ENCODE measurements at regions not wholly inside any gene's neighbourhood (a gene's known extent, or its start where the extent isn't known, plus 50 kb on each side); places are given as distances from the start of the nearest gene placed in this dataset.
"Not testable (repeated sequence)": the region's sequence is repeated elsewhere in the genome, so short reads cannot be mapped to it uniquely, and the experiment has no call there.

GRCh38 chr16:87093804-87094555, 223.2 kb downstream of the C16orf95 start:
- no peak for DNase-seq (ENCODE audit: low read depth in 3 of 3)

GRCh38 chr16:87094556-87094865, 222.7 kb downstream of the C16orf95 start:
- DNase-seq (ENCODE audit: low read depth in 3 of 3): no peak

GRCh38 chr16:87095271-87095670, 221.9 kb downstream of the C16orf95 start:
- no peak for DNase-seq (ENCODE audit: low read depth in 3 of 3)

- no peak for DNase-seq (ENCODE audit: low read depth in 3 of 3)
Observed at GRCh38 chr16:87096746-87097333, 220.4 kb downstream of the C16orf95 start.

- no peak for DNase-seq (ENCODE audit: low read depth in 3 of 3)
Observed at GRCh38 chr16:87098361-87098760, 218.8 kb downstream of the C16orf95 start.

GRCh38 chr16:87098976-87099720, 218.0 kb downstream of the C16orf95 start:
- DNase-seq (ENCODE audit: low read depth in 3 of 3): no peak

- DNase-seq (ENCODE audit: low read depth in 3 of 3): no peak
Observed at GRCh38 chr16:87100306-87101058, 216.7 kb downstream of the C16orf95 start.

GRCh38 chr16:87101903-87102302, 215.3 kb downstream of the C16orf95 start:
- DNase-seq (ENCODE audit: low read depth in 3 of 3): no peak

GRCh38 chr16:87107201-87107600, 210.0 kb downstream of the C16orf95 start:
- DNase-seq (ENCODE audit: low read depth in 3 of 3): no peak

- no peak for DNase-seq (ENCODE audit: low read depth in 3 of 3)
Observed at GRCh38 chr16:87108278-87108677, 208.9 kb downstream of the C16orf95 start.

GRCh38 chr16:87108941-87109340, 208.3 kb downstream of the C16orf95 start:
- DNase-seq (ENCODE audit: low read depth in 3 of 3): no peak

- no peak for DNase-seq (ENCODE audit: low read depth in 3 of 3)
Observed at GRCh38 chr16:87114832-87115231, 202.4 kb downstream of the C16orf95 start.

GRCh38 chr16:87115646-87116045, 201.5 kb downstream of the C16orf95 start:
- no peak for DNase-seq (ENCODE audit: low read depth in 3 of 3)

GRCh38 chr16:87117936-87118335, 199.3 kb downstream of the C16orf95 start:
- no peak for DNase-seq (ENCODE audit: low read depth in 3 of 3)

- DNase-seq (ENCODE audit: low read depth in 3 of 3): no peak
Observed at GRCh38 chr16:87119168-87119567, 198.0 kb downstream of the C16orf95 start.

GRCh38 chr16:87119748-87120147, 197.4 kb downstream of the C16orf95 start:
- DNase-seq (ENCODE audit: low read depth in 3 of 3): no peak

- DNase-seq (ENCODE audit: low read depth in 3 of 3): no peak
Observed at GRCh38 chr16:87121816-87122215, 195.4 kb downstream of the C16orf95 start.

- no peak for DNase-seq (ENCODE audit: low read depth in 3 of 3)
Observed at GRCh38 chr16:87123356-87124001, 193.7 kb downstream of the C16orf95 start.

GRCh38 chr16:87124405-87124804, 192.8 kb downstream of the C16orf95 start:
- not testable (repeated sequence) for DNase-seq (ENCODE audit: low read depth in 3 of 3)

- no peak for DNase-seq (ENCODE audit: low read depth in 3 of 3)
Observed at GRCh38 chr16:87125206-87126155, 191.7 kb downstream of the C16orf95 start.
